ENCODE measurements at regions not wholly inside any gene's neighbourhood (a gene's known extent, or its start where the extent isn't known, plus 50 kb on each side); places are given as distances from the start of the nearest gene placed in this dataset.

GRCh38 chr1:87636198-87636892 lies 307.7 kb downstream of the LMO4 start:
- no peak for DNase-seq

- no peak for DNase-seq
Measured at GRCh38 chr1:87638636-87639035, 310.0 kb downstream of the LMO4 start.

DNA sequence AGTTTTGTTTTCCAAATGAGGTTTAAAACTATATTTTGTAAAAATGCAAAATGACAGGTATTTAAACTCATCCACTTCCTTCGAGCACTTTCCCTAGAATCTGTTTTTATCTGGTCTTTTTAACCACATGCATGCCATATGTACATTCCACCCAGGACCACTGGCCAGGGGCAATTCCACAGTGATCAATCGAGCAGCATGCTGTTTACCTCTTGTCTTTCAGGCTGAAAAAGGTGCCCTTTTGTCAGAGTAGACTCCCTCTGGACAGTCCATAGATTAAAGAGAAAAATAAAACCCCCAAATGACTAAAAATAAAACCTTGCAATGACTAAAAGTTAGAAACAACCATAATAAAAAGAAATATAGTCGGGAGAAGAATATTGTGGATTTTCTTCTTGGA lies 313.3 kb downstream of the LMO4 start:
- DNase-seq = no peak

DNA sequence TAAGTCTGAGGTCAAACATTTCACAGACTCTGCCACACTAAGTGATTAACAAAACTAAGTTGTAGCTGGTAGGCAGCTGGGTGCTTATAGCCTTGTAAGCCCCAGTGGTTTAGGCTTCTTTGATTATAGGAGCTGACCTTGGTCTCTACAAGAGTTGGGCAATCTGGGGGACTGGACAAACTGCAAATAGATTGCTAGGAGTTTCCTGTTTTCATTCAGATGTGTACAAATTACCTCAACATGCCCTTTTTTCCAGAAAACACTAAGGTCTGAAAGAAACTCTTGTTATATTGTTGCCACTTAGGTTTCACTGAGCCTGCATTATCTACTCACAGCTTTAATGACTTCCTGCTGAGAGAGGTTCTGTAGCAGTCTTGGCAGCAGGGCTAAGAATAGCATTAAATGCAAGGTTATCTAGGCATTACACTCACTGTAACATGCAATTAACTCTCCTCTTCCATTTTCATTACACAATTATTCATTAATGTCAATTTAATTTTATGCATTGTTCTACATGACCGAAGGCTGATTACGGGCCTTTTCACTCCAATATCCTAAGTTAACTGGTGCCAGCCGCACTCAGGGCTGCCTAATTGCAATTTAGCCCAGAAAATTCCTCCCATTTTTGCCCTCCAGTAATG lies 314.0 kb downstream of the LMO4 start:
- peak; percentile 78 for DNase-seq

- DNase-seq = peak; percentile 3
Measured at GRCh38 chr1:87644033-87644578, 315.4 kb downstream of the LMO4 start.

GRCh38 chr1:87644579-87645190 lies 316.0 kb downstream of the LMO4 start:
- peak; percentile 90 for DNase-seq

DNA sequence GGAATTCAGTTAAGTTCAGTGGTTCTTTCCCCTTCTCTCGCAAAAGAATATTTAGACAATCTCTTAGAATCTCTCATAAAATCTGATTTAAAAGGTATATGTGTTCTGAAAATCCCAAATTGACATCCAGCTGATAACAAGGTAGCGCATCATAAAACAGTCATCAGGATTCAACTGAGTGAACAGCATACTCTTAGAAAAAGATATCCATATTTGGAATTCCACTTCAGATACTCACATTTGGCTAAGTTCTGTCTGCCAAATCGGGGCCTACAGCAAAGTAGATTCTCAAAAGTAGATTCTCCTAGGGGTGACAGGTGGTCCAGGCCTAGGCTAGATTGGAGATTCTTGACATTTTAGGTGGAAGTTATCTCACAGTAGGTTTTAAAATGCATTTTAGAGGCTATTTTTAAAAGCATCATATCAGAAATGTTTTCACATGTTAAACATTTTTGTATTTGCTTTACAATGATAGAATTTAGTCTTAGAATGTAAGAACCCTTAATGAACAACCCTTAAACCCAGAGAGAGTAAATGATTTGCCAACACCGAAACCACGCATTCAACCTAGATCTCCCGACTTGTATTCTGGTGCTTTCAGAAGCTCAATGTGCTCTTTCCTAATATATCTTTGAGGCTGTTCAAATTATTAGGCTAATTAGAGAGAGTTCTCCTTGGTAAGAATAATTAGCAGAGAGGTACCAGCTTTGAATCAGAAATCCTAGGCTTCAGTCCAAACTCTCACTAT lies 318.9 kb downstream of the LMO4 start:
- DNase-seq = no peak

DNA sequence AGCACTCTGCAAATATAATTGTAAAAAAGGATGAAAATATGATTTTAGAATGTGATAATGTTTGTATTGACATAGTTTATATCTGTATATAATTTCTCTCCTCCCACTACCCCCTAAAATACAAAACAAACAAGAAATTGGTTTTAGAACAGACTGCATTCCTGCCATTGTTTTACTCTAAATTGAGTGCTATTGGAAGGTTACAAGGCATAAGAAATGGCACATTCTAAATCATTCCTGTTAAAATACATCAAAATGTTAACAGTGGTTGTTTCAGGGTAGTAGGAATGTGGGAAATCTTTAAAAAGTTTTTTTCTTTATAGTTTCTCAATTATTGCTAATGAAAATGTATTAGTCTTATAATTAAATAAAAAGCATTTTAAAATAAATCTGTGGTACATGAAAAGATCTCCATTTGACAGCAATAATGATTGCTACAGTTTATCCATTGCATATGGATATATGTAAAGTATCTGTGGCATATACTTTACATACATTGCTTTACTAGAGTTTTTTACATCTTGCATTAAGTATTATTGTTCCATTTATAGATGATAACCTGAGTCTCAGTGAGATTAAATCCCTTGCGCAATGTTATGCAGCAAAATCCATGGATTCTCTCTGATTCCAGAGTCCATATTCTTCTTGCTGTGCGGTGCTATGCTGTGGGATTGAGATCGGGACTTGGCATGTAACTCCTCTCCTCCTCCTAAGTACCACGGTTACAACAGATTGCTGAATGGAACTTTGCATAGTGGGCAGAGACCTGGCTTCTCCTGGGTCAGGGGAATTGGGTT lies 319.8 kb downstream of the LMO4 start:
- no peak for DNase-seq

GRCh38 chr1:87650306-87650705 lies 321.6 kb downstream of the LMO4 start:
- DNase-seq = no peak

DNA sequence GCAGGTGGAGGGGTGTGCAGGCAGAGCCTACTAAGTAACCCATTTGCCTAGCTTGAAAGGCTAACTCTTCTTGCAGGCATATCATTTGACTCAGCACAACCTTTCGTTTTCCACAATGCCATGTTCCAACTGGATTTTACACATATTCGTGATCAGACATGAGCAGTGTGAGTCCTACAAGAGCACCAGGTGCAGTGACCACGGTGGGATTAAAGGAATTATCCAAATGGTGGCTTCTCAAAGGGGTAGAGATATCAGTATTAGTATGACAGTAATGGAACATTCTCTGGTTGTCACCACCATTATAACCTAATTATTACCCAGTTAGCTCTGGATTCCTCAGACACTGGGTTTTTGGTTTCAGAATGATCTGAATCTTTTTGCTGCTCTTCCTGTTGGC lies 323.5 kb downstream of the LMO4 start:
- no peak for DNase-seq

DNA sequence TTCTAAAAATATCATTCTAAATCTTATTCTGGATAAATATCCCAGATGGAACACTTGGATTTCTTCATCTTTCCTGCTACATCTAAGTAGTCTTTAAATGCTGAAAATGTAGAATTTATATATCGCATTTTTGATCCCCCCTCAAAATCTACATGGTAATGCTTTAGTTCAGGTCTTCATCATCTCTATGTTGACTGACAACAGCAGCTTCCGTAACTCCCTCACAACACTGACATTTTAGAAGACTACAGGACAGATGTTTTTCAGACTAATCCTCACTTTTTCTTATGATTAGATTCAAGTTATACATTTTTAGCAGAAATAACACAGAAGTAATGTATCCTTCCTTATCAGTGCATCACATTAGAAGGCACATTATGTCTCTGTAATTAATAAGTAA lies 336.5 kb downstream of the LMO4 start:
- no peak for DNase-seq

- DNase-seq = no peak
Measured at GRCh38 chr1:87666681-87667080, 338.0 kb downstream of the LMO4 start.

DNA sequence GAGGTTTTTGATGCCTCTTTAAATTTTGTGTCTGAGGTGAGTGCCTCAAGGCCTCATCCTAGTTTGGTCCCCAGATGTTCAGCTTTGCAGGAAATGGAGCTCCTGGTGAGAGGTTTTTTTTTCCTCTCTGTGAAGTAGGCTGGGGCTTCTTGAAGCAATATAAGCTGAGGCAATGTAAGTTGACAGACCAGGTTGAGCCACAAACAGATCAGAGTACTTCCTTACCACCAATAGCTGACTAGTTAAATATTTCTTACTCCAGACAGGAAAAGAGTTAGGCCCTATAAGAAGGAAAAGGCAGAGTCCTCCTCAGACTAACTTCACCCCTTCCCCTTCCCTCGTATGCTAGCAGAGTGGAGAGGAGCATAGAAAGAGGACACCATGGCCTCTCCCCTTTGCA lies 341.0 kb downstream of the LMO4 start:
- no peak for DNase-seq

DNA sequence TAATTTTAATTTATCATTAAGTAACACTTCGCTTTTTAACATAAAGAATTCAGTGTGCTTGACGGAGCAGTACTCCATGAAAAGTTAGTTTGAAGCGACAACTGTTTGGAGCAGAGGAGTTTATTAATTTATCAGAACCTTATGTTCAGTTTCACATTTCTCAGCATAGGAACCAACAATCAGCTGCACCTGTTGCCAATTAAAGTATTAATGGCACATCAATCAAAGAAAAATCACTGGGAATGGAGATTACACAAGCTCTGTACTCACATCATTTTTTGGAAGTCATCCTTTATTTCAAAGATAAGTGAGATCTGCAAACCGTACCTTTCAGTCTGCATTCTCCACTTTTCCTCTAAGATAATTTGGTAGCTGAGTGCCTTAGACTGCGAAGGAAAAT lies 344.6 kb downstream of the LMO4 start:
- no peak for DNase-seq

- no peak for DNase-seq
Measured at GRCh38 chr1:87673748-87674147, 345.1 kb downstream of the LMO4 start.

DNA sequence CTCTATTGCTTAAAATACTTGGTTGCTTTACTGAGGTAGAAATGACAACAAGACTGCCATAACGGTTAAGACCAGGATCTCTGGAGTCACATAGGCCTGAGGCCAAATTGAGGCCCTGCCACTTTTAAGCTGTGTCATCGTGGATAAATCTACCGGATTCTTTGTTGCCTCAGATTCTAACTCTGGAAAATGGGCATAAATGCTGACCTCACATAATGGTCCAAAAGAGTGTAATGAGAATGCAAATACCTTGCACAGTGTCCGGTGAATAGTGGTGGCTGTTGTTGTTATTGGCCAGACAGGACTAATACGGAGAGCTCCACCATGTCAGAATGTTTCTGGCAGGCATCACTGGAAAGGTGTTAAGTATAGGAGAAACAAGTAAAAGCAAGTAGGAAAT lies 346.1 kb downstream of the LMO4 start:
- DNase-seq = no peak

GRCh38 chr1:87678266-87678665 lies 349.6 kb downstream of the LMO4 start:
- no peak for DNase-seq

- DNase-seq = no peak
Measured at GRCh38 chr1:87682565-87682964, 353.9 kb downstream of the LMO4 start.

GRCh38 chr1:87683196-87683956 lies 354.7 kb downstream of the LMO4 start:
- DNase-seq = peak; percentile 89

GRCh38 chr1:87684194-87684593 lies 355.5 kb downstream of the LMO4 start:
- no peak for DNase-seq

GRCh38 chr1:87684713-87685205 lies 356.1 kb downstream of the LMO4 start:
- no peak for DNase-seq
